HepG2 (cell line): ENCODE measurements at regions not wholly inside any gene's neighbourhood (a gene's known extent, or its start where the extent isn't known, plus 50 kb on each side); places are given as distances from the start of the nearest gene placed in this dataset.
A peak's percentile ranks its signal among the peaks of the same experiment; 100 is the strongest.

Experiments
- ATAC-seq: fragments of 200-7000 bp; cut with Tn5 transposase; 3 replicates; pipeline ENCODE4 v1.9.1; 2020; ENCODE audit warnings: mild to moderate bottlenecking, moderate library complexity
- BruUV-seq: library from RNA; stranded (reverse); fragments of 400-500 nt; replicated peaks from 2 replicates; lab custom pipeline; 2021; lab: Mats Ljungman, UMichigan
- CTCF ChIA-PET: fragments of 300-600 bp; formaldehyde crosslinking; extraction: SDS; loops from one replicate; lab custom pipeline; 2021; ENCODE audit warnings: low total read pairs, inconsistent platforms, low intra/inter-chr PET ratio; lab: Yijun Ruan, JAX
- POLR2A ChIA-PET: fragments of 350-600 bp; sonication (Branson Sonifier 250); formaldehyde crosslinking; loops from one replicate; lab custom pipeline; 2020; ENCODE audit warnings: antibody characterized with exemption, inconsistent platforms; lab: Yijun Ruan, JAX
- DNase-seq: peaks from one replicate; pipeline ENCODE4 v3.0.0-alpha.2; 2015; ENCODE audit warnings: low spot score
- FAIRE-seq: peaks from 3 replicates; lab custom pipeline; 2011; peaks lifted over from hg19 to GRCh38; lab: Jason Lieb, UNC
- H2AFZ ChIP-seq: one replicate; pipeline ENCODE4 v1.6.1; 2011; ENCODE audit warnings: low read length, inconsistent platforms
- H3K27ac ChIP-seq: fragments of 300-600 bp; 3 replicates; pipeline ENCODE4 v1.8.0; 2011; ENCODE audit warnings: mixed run types, mild to moderate bottlenecking, mixed read lengths, low read length, inconsistent platforms; ENCODE audit not compliant: insufficient read depth; ENCODE audit errors: extremely low read length
- H3K27me3 ChIP-seq, 2 experiments: fragments of 200-600 bp in 1 of 2; 2 replicates in 1 of 2; 3 replicates in 1 of 2; pipeline versions ENCODE4 v1.6.0 to v1.8.0; 2011; ENCODE audit warnings: low read length in 2 of 2, mild to moderate bottlenecking in 2 of 2, moderate library complexity in 2 of 2, inconsistent platforms in 1 of 2; ENCODE audit not compliant: insufficient read depth in 2 of 2, control insufficient read depth in 1 of 2
- H3K36me3 ChIP-seq, 2 experiments: fragments of 200-600 bp in 1 of 2; replicated peaks in 1 of 2; 2 replicates in 1 of 2; 3 replicates in 1 of 2; pipeline versions ENCODE4 v1.5.1 to v1.8.0; 2011; ENCODE audit warnings: low read length in 2 of 2, inconsistent platforms in 1 of 2; ENCODE audit not compliant: insufficient read depth in 2 of 2, control insufficient read depth in 1 of 2
- H3K4me1 ChIP-seq: 2 replicates; pipeline ENCODE4 v1.5.1; 2012; ENCODE audit warnings: low read length, inconsistent platforms; ENCODE audit not compliant: insufficient read depth
- H3K4me2 ChIP-seq: 2 replicates; pipeline ENCODE4 v1.6.0; 2011; ENCODE audit warnings: low read depth, low read length, inconsistent platforms
- H3K4me3 ChIP-seq, 3 experiments: fragments of 200-600 bp in 1 of 3; sonication (generic), shearing (Covaris generic) in 1 of 3; replicated peaks in 1 of 3; 2 replicates each; pipeline ENCODE4 v1.5.1; 2011 to 2016; ENCODE audit warnings: low read length in 3 of 3, inconsistent platforms in 2 of 3, low read depth in 2 of 3, mild to moderate bottlenecking in 2 of 3, control low read depth in 1 of 3, mixed read lengths in 1 of 3; ENCODE audit not compliant: insufficient read depth in 1 of 3
- H3K79me2 ChIP-seq: one replicate; pipeline ENCODE4 v1.6.1; 2011; ENCODE audit warnings: low read length, inconsistent platforms; ENCODE audit not compliant: insufficient read depth
- H3K9ac ChIP-seq: 2 replicates; pipeline ENCODE4 v1.6.0; 2011; ENCODE audit warnings: mild to moderate bottlenecking, low read depth, low read length, inconsistent platforms; ENCODE audit not compliant: insufficient read depth
- H3K9me3 ChIP-seq: 2 replicates; pipeline ENCODE4 v1.5.1; 2012; ENCODE audit warnings: mild to moderate bottlenecking, low read length
- H4K20me1 ChIP-seq: 2 replicates; pipeline ENCODE4 v1.6.0; 2011; ENCODE audit warnings: inconsistent platforms, mild to moderate bottlenecking, low read length, moderate library complexity; ENCODE audit not compliant: insufficient read depth
- BRD4 ChIP-seq: sonication (generic); formaldehyde crosslinking; IDR thresholded peaks from 2 replicates; pipeline ENCODE4 v1.4.0; 2020; ENCODE audit warnings: missing genetic modification reagents
- ESRRA ChIP-seq: sonication (generic); formaldehyde crosslinking; IDR thresholded peaks from 2 replicates; pipeline ENCODE4 v1.5.1; 2020; ENCODE audit warnings: mild to moderate bottlenecking, low read depth, missing genetic modification reagents
- FOXO1 ChIP-seq: sonication (generic); formaldehyde crosslinking; IDR thresholded peaks from 2 replicates; pipeline ENCODE4 v1.4.0; 2020; ENCODE audit warnings: missing genetic modification reagents
- GTF2F1 ChIP-seq: fragments of 150-350 bp; IDR thresholded peaks from 2 replicates; pipeline ENCODE4 v1.6.1; 2014; ENCODE audit warnings: low read length
- MAFK ChIP-seq, 2 experiments: IDR thresholded peaks in 1 of 2; conservative IDR thresholded peaks in 1 of 2; 2 replicates each; pipeline ENCODE4 v1.6.1; 2011; ENCODE audit warnings: improper control_type of control experiment in 2 of 2, low read length in 2 of 2
- PPARG ChIP-seq: conservative IDR thresholded peaks from 2 replicates; pipeline ENCODE4 v1.6.1; 2016; ENCODE audit warnings: missing biosample characterization, missing genetic modification reagents
- WGBS: methylation state at CpG from one replicate; pipeline ENCODE4 v1.1.6; 2017; ENCODE audit warnings: low lambda C conversion rate; 5-methylcytosine and 5-hydroxymethylcytosine counted together
- in situ Hi-C: cut with HindIII; loops from 2 replicates; pipeline ENCODE4 v1.10.0; 2017; ENCODE audit warnings: low pct_unique_long_range_greater_than_20kb; ENCODE audit not compliant: extremely low pct_ligation_motif_present
- intact Hi-C: fragments of 100-400 bp; cut with micrococcal nuclease; formaldehyde crosslinking; loops from one replicate; pipeline ENCODE4 v1.10.0; 2022; ENCODE audit not compliant: unreplicated experiment

GRCh38 chr1:229882621-229883020 is 184.4 kb upstream of the GALNT2 start:
- Histone ChIP-seq H3K36me3 (no peaks in the 10 kb centered on the region), H3K4me3 (no peak overlapping the region), H3K27ac (no peak overlapping the region), H3K4me2 (no peak overlapping the region), H3K9ac (no peak overlapping the region), H3K79me2 (no peaks in the 10 kb centered on the region), H3K27me3 (peaks cover 3 to 30% of the 10 kb centered on the region in 2 experiments; a peak in 3 of 5 replicates), H2AFZ (no peak overlapping the region), H3K4me1 (no peaks in the 10 kb centered on the region), H4K20me1 (no peaks in the 10 kb centered on the region), H3K9me3 (no peaks in the 10 kb centered on the region)
- CTCF ChIA-PET, result no interaction called here
- no peak for ATAC-seq
- DNase-seq, result no peak
- POLR2A ChIA-PET, result no interaction called here
- in situ Hi-C loops, result no loop called here
- 51% methylated on average over 5 of the region's 5 CpGs for WGBS
- no TSS peak for BruUV-seq
- no peak for FAIRE-seq
- TF ChIP-seq FOXO1 (CRISPR knock-in tag) (no peak), BRD4 (CRISPR knock-in tag) (no peak), PPARG (no peak), ESRRA (CRISPR knock-in tag) (no peak)
- intact Hi-C loops, result no loop called here

- no peak for FAIRE-seq
- no peak for TF ChIP-seq GTF2F1
- peak; percentile 25 to 56; a peak in 2 of 4 replicates for TF ChIP-seq MAFK (conservative IDR thresholded peaks at IDR 0.05 in 1 of 2, IDR thresholded peaks at IDR 0.05 in 1 of 2; ENCODE audit: low read length in 2 of 2)
- WGBS, result 48% methylated on average over 7 of the region's 7 CpGs
- Histone ChIP-seq H3K4me3 (no peak overlapping the region), H3K79me2 (no peaks in the 10 kb centered on the region), H3K9me3 (no peaks in the 10 kb centered on the region), H3K4me2 (no peak overlapping the region), H4K20me1 (no peaks in the 10 kb centered on the region), H3K36me3 (no peaks in the 10 kb centered on the region), H3K4me1 (no peaks in the 10 kb centered on the region), H3K9ac (no peak overlapping the region), H3K27me3 (peaks cover 3 to 25% of the 10 kb centered on the region in 2 experiments; a peak in 3 of 5 replicates), H2AFZ (no peak overlapping the region), H3K27ac (no peak overlapping the region)
- no peak for ATAC-seq
- DNase-seq, result no peak
- ChIA-PET POLR2A (no interaction called here), CTCF (no interaction called here)
- no TSS peak for BruUV-seq
- intact Hi-C loops, result no loop called here
- in situ Hi-C loops, result no loop called here
These were observed 183.4 kb upstream of the GALNT2 start for GRCh38 chr1:229883504-229884200.
